Central memory CD8-positive, alpha-beta T cell (primary cell): ENCODE measurements at regions not wholly inside any gene's neighbourhood (a gene's known extent, or its start where the extent isn't known, plus 50 kb on each side); places are given as distances from the start of the nearest gene placed in this dataset.
"Not testable (repeated sequence)": the region's sequence is repeated elsewhere in the genome, so short reads cannot be mapped to it uniquely, and the experiment has no call there.

Experiments
- ATAC-seq: fragments of 150-1000 bp; cut with Tn5 transposase; replicated peaks from 2 replicates; pipeline ENCODE4 v1.10.0; 2022; ENCODE audit warnings: mild to moderate bottlenecking, moderate FRiP score, moderate number of reproducible peaks; ENCODE audit not compliant: poor library complexity, severe bottlenecking; ENCODE audit errors: extremely low read depth
- DNase-seq, 2 donors: peaks; one replicate each; pipeline ENCODE4 v3.0.0; 2021; ENCODE audit warnings: low spot score in 2 of 2
- H3K27ac Mint-ChIP-seq: one replicate; pipeline ENCODE4 v1.8.0; 2022; ENCODE audit warnings: low read depth, mild to moderate bottlenecking, moderate library complexity, mixed read lengths
- H3K27me3 Mint-ChIP-seq: one replicate; pipeline ENCODE4 v1.8.0; 2022; ENCODE audit warnings: mixed read lengths
- H3K36me3 Mint-ChIP-seq: one replicate; pipeline ENCODE4 v1.8.0; 2022; ENCODE audit warnings: mild to moderate bottlenecking, moderate library complexity, mixed read lengths; ENCODE audit not compliant: insufficient read depth
- H3K4me1 Mint-ChIP-seq: one replicate; pipeline ENCODE4 v1.8.0; 2022; ENCODE audit warnings: mixed read lengths
- H3K4me3 Mint-ChIP-seq: one replicate; pipeline ENCODE4 v1.8.0; 2022; ENCODE audit warnings: mild to moderate bottlenecking, moderate library complexity, mixed read lengths
- H3K9me3 Mint-ChIP-seq: one replicate; pipeline ENCODE4 v1.8.0; 2022; ENCODE audit warnings: mixed read lengths

- Mint-ChIP-seq H3K27me3 (no peaks in the 10 kb centered on the region), H3K4me3 (no peak overlapping the region), H3K36me3 (no peaks in the 10 kb centered on the region), H3K27ac (no peak overlapping the region), H3K4me1 (no peaks in the 10 kb centered on the region), H3K9me3 (peaks cover 35% of the 10 kb centered on the region)
- ATAC-seq (no peak), DNase-seq (no peak)
Observed at GRCh38 chr1:187551061-187551460, 722.3 kb downstream of the PLA2G4A start.

- Mint-ChIP-seq H3K36me3 (no peaks in the 10 kb centered on the region), H3K27me3 (no peaks in the 10 kb centered on the region), H3K4me1 (no peaks in the 10 kb centered on the region), H3K9me3 (peaks cover 28% of the 10 kb centered on the region), H3K4me3 (no peak overlapping the region), H3K27ac (no peak overlapping the region)
- DNase-seq (no peak), ATAC-seq (no peak)
Observed at GRCh38 chr1:187563191-187563590, 734.4 kb downstream of the PLA2G4A start.

- H3K36me3 Mint-ChIP-seq, result no peaks in the 10 kb centered on the region
- H3K27ac Mint-ChIP-seq, result no peak overlapping the region
- no peak overlapping the region for H3K4me3 Mint-ChIP-seq
- ATAC-seq (no peak), DNase-seq (no peak)
- no peaks in the 10 kb centered on the region for H3K4me1 Mint-ChIP-seq
- no peaks in the 10 kb centered on the region for H3K27me3 Mint-ChIP-seq
- peaks cover 17% of the 10 kb centered on the region for H3K9me3 Mint-ChIP-seq
Observed at GRCh38 chr1:187566354-187566753, 737.6 kb downstream of the PLA2G4A start.

- DNase-seq (no peak), ATAC-seq (no peak)
- no peak overlapping the region for H3K27ac Mint-ChIP-seq
- H3K4me1 Mint-ChIP-seq, result no peaks in the 10 kb centered on the region
- H3K27me3 Mint-ChIP-seq, result no peaks in the 10 kb centered on the region
- H3K4me3 Mint-ChIP-seq, result no peak overlapping the region
- no peaks in the 10 kb centered on the region for H3K36me3 Mint-ChIP-seq
- peaks cover 19% of the 10 kb centered on the region for H3K9me3 Mint-ChIP-seq
Observed at GRCh38 chr1:187568067-187568466, 739.3 kb downstream of the PLA2G4A start.

GRCh38 chr1:187570166-187570565 lies 741.4 kb downstream of the PLA2G4A start:
- no peak overlapping the region for H3K27ac Mint-ChIP-seq
- DNase-seq (no peak), ATAC-seq (no peak)
- no peaks in the 10 kb centered on the region for H3K4me1 Mint-ChIP-seq
- H3K4me3 Mint-ChIP-seq, result no peak overlapping the region
- H3K27me3 Mint-ChIP-seq, result no peaks in the 10 kb centered on the region
- no peaks in the 10 kb centered on the region for H3K36me3 Mint-ChIP-seq
- H3K9me3 Mint-ChIP-seq, result peaks cover 17% of the 10 kb centered on the region

- H3K4me3 Mint-ChIP-seq, result no peak overlapping the region
- H3K4me1 Mint-ChIP-seq, result no peaks in the 10 kb centered on the region
- peaks cover 23% of the 10 kb centered on the region for H3K9me3 Mint-ChIP-seq
- H3K27me3 Mint-ChIP-seq, result no peaks in the 10 kb centered on the region
- ATAC-seq (no peak), DNase-seq (no peak)
- peaks cover 2% of the 10 kb centered on the region for H3K36me3 Mint-ChIP-seq
- H3K27ac Mint-ChIP-seq, result no peak overlapping the region
Observed at GRCh38 chr1:187577610-187578009, 748.9 kb downstream of the PLA2G4A start.

- ATAC-seq (no peak), DNase-seq (no peak)
- Mint-ChIP-seq H3K4me3 (no peak overlapping the region), H3K27ac (no peak overlapping the region), H3K9me3 (peaks cover 7% of the 10 kb centered on the region), H3K4me1 (no peaks in the 10 kb centered on the region), H3K27me3 (no peaks in the 10 kb centered on the region), H3K36me3 (no peaks in the 10 kb centered on the region)
Observed at GRCh38 chr1:187588917-187589316, 760.2 kb downstream of the PLA2G4A start.

GRCh38 chr1:187605736-187606135 lies 777.0 kb downstream of the PLA2G4A start:
- ATAC-seq, result no peak
- H3K27ac Mint-ChIP-seq, result no peak overlapping the region
- H3K9me3 Mint-ChIP-seq, result no peaks in the 10 kb centered on the region
- no peak overlapping the region for H3K4me3 Mint-ChIP-seq
- no peak for DNase-seq
- peaks cover 2% of the 10 kb centered on the region for H3K36me3 Mint-ChIP-seq
- H3K27me3 Mint-ChIP-seq, result no peaks in the 10 kb centered on the region
- no peaks in the 10 kb centered on the region for H3K4me1 Mint-ChIP-seq

GRCh38 chr1:187615853-187616735 lies 787.3 kb downstream of the PLA2G4A start:
- not testable (repeated sequence) for ATAC-seq, H3K36me3 Mint-ChIP-seq, DNase-seq, H3K4me1 Mint-ChIP-seq, H3K27ac Mint-ChIP-seq, H3K27me3 Mint-ChIP-seq, H3K4me3 Mint-ChIP-seq
- H3K9me3 Mint-ChIP-seq, result peaks cover 26% of the 10 kb centered on the region

GRCh38 chr1:187616830-187617229 lies 788.1 kb downstream of the PLA2G4A start:
- not testable (repeated sequence) for H3K4me1 Mint-ChIP-seq, DNase-seq, H3K27me3 Mint-ChIP-seq, ATAC-seq, H3K27ac Mint-ChIP-seq, H3K36me3 Mint-ChIP-seq, H3K4me3 Mint-ChIP-seq
- H3K9me3 Mint-ChIP-seq, result peaks cover 26% of the 10 kb centered on the region

- Mint-ChIP-seq H3K4me1 (no peaks in the 10 kb centered on the region), H3K36me3 (no peaks in the 10 kb centered on the region), H3K9me3 (peaks cover 26% of the 10 kb centered on the region), H3K27me3 (no peaks in the 10 kb centered on the region), H3K4me3 (no peak overlapping the region), H3K27ac (no peak overlapping the region)
- ATAC-seq, result no peak
- DNase-seq, result no peak
Observed at GRCh38 chr1:187617776-187618175, 789.0 kb downstream of the PLA2G4A start.

- DNase-seq (no peak), ATAC-seq (no peak)
- Mint-ChIP-seq H3K4me3 (no peak overlapping the region), H3K4me1 (no peaks in the 10 kb centered on the region), H3K27ac (no peak overlapping the region), H3K36me3 (no peaks in the 10 kb centered on the region), H3K9me3 (peaks cover 26% of the 10 kb centered on the region), H3K27me3 (no peaks in the 10 kb centered on the region)
Observed at GRCh38 chr1:187619175-187619574, 790.4 kb downstream of the PLA2G4A start.

GRCh38 chr1:187621951-187622350 lies 793.2 kb downstream of the PLA2G4A start:
- Mint-ChIP-seq H3K27me3 (no peaks in the 10 kb centered on the region), H3K4me3 (no peak overlapping the region), H3K4me1 (no peaks in the 10 kb centered on the region), H3K9me3 (peaks cover 24% of the 10 kb centered on the region), H3K36me3 (no peaks in the 10 kb centered on the region), H3K27ac (no peak overlapping the region)
- ATAC-seq (no peak), DNase-seq (no peak)
